ENCODE measurements at regions not wholly inside any gene's neighbourhood (a gene's known extent, or its start where the extent isn't known, plus 50 kb on each side); places are given as distances from the start of the nearest gene placed in this dataset.
"Not testable (repeated sequence)": the region's sequence is repeated elsewhere in the genome, so short reads cannot be mapped to it uniquely, and the experiment has no call there.

DNA sequence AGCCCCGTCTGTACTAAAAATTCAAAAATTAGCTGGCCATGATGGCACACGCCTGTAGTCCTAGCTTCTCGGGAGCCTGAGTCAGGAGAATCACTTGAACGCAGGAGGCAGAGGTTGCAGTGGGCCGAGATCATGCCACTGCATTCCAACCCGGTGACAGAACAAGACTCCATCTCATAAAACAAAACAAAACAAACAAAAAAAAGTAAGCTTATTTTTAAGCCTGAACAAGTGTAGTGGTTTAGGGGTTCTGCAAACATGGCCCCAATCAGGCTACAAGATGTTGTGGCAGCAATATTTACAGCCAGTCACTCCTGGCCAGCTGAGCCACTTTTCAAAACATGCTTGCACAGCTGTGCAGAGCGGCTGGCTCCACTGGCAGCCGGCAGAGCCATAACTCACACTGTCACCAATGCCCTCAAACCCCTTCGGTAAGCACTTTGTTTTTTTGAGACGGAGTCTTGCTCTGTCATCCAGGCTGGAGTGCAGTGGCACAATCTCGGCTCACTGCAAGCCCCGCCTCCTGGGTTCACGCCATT lies 56.2 kb upstream of the CLEC6A start:
- H3K27ac Mint-ChIP-seq; H3K9me3 Mint-ChIP-seq; H3K4me1 Mint-ChIP-seq (ENCODE audit: low read depth); H3K36me3 Mint-ChIP-seq (ENCODE audit: low read depth); intact Hi-C loops (cut with micrococcal nuclease); DNase-seq (ENCODE audit: low spot score); H3K4me3 Mint-ChIP-seq (ENCODE audit: low read depth): not testable (repeated sequence)
- H3K27me3 Mint-ChIP-seq (ENCODE audit: low read depth): peaks cover 12% of the 10 kb centered on the region

DNA sequence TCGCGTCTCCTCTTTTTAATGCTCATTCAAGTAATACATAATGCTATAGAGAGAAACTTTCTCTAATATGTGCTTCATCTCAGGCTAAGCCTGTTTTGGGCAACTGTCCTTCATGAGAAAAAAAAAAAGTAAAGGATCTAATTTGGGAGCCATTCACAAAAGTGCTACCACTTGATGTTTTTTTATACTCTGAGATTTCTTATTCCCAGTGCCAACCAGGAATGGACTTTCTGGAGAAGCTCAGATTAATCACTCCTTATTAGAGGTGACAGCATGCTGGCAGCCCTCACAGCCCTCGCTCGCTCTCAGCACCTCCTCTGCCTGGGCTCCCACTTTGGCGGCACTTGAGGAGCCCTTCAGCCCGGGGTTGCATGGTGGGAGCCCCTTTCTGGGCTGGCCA lies 51.9 kb upstream of the CLEC6A start:
- H3K4me3 Mint-ChIP-seq (ENCODE audit: low read depth); H3K27me3 Mint-ChIP-seq (ENCODE audit: low read depth); H3K27ac Mint-ChIP-seq; intact Hi-C loops (cut with micrococcal nuclease); H3K4me1 Mint-ChIP-seq (ENCODE audit: low read depth); H3K9me3 Mint-ChIP-seq; H3K36me3 Mint-ChIP-seq (ENCODE audit: low read depth); DNase-seq (ENCODE audit: low spot score): not testable (repeated sequence)

DNA sequence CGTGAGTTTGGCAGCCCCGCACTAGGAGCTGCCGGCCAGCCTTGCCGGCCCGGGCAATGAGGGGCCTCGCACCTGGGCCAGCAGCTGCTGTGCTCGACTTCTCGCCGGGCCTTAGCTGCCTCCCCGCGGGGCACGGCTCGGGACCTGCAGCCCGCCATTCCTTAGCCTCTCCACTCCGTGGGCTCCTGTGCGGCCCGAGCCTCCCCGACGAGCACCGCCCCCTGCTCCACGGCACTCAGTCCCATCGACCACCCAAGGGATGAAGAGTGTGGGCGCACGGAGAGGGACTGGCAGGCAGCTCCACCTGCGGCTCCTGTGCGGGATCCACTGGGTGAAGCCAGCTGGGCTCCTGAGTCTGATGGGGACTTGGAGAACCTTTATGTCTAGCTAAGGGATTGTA lies 51.4 kb upstream of the CLEC6A start:
- intact Hi-C loops (cut with micrococcal nuclease); H3K4me3 Mint-ChIP-seq (ENCODE audit: low read depth); H3K27me3 Mint-ChIP-seq (ENCODE audit: low read depth); DNase-seq (ENCODE audit: low spot score); H3K4me1 Mint-ChIP-seq (ENCODE audit: low read depth); H3K27ac Mint-ChIP-seq; H3K9me3 Mint-ChIP-seq; H3K36me3 Mint-ChIP-seq (ENCODE audit: low read depth): not testable (repeated sequence)
